A549 (cell line): ENCODE measurements at regions not wholly inside any gene's neighbourhood (a gene's known extent, or its start where the extent isn't known, plus 50 kb on each side); places are given as distances from the start of the nearest gene placed in this dataset.

ENCODE experiments used
- BCL3 ChIP-seq: fragments of >200 bp; sonication (Bioruptor Twin); formaldehyde crosslinking; IDR thresholded peaks from 3 replicates; pipeline ENCODE4 v1.6.1; 2016
- CTCF ChIP-seq: fragments of >200 bp; sonication (Bioruptor Twin); formaldehyde crosslinking; IDR thresholded peaks from 3 replicates; pipeline ENCODE4 v1.5.1; 2016
- ELK1 ChIP-seq: fragments of 150-350 bp; IDR thresholded peaks from 2 replicates; pipeline ENCODE4 v1.6.1; 2014; ENCODE audit warnings: low read depth, mild to moderate bottlenecking, low read length
- HEYL ChIP-seq: fragments of 250-450 bp; sonication (Bioruptor Pico); IDR thresholded peaks from 2 replicates; pipeline ENCODE4 v1.8.0; 2021; ENCODE audit warnings: mild to moderate bottlenecking, moderate library complexity
- MAFK ChIP-seq: fragments of 450-650 bp; IDR thresholded peaks from 2 replicates; pipeline ENCODE4 v1.6.1; 2014; ENCODE audit not compliant: partially characterized antibody
- MAX ChIP-seq: IDR thresholded peaks from 2 replicates; pipeline ENCODE4 v1.6.1; 2012
- MYC ChIP-seq: IDR thresholded peaks from 2 replicates; pipeline ENCODE4 v1.6.1; 2012; ENCODE audit warnings: mild to moderate bottlenecking, inconsistent platforms, low read length, improper control_type of control experiment, borderline replicate concordance
- POLR2A ChIP-seq: IDR thresholded peaks from 2 replicates; pipeline ENCODE4 v1.6.1; 2012; ENCODE audit warnings: mild to moderate bottlenecking, low read length
- RAD21 ChIP-seq, 2 experiments: fragments of >200 bp in 1 of 2; sonication (Bioruptor Twin) in 1 of 2; formaldehyde crosslinking in 1 of 2; IDR thresholded peaks in 1 of 2; conservative IDR thresholded peaks in 1 of 2; 2 replicates in 1 of 2; 3 replicates in 1 of 2; pipeline ENCODE4 v1.6.1; 2012 to 2018; ENCODE audit warnings: inconsistent platforms in 1 of 2
- RCOR1 ChIP-seq: fragments of 150-350 bp; IDR thresholded peaks from 2 replicates; pipeline ENCODE4 v1.6.1; 2014; ENCODE audit warnings: antibody characterized with exemption, low read length, low read depth
- REST ChIP-seq: fragments of 200-600 bp; sonication (generic); IDR thresholded peaks from 2 replicates; pipeline ENCODE4 v1.6.1; 2016; ENCODE audit warnings: antibody characterized with exemption, mild to moderate bottlenecking, moderate library complexity
- SMC3 ChIP-seq: fragments of >200 bp; sonication (Bioruptor Twin); formaldehyde crosslinking; IDR thresholded peaks from 3 replicates; pipeline ENCODE4 v1.6.1; 2018; ENCODE audit warnings: inconsistent platforms
- TP53 ChIP-seq: fragments of 250-450 bp; sonication (Bioruptor Pico); IDR thresholded peaks from 2 replicates; pipeline ENCODE4 v1.5.0; 2021; ENCODE audit warnings: mild to moderate bottlenecking, moderate library complexity

GRCh38 chr7:113013761-113014449, 72.7 kb downstream of the GPR85 start:
- TF ChIP-seq POLR2A (no peak), REST (no peak), ELK1 (no peak), MAFK (no peak), CTCF (no peak), SMC3 (no peak), RCOR1 (no peak), RAD21 (conservative IDR thresholded peaks at IDR 0.05 in 1 of 2, IDR thresholded peaks at IDR 0.05 in 1 of 2) (no peak), HEYL (CRISPR knock-in tag) (no peak), MAX (no peak), TP53 (CRISPR knock-in tag) (no peak), BCL3 (no peak), MYC (no peak)
